HG02588 (cell line): ENCODE measurements at regions not wholly inside any gene's neighbourhood (a gene's known extent, or its start where the extent isn't known, plus 50 kb on each side); places are given as distances from the start of the nearest gene placed in this dataset.

Source experiments
- ATAC-seq: cut with Tn5 transposase; IDR thresholded peaks from one replicate; pipeline ENCODE4 v1.9.1; 2021; ENCODE audit warnings: mild to moderate bottlenecking, moderate library complexity; ENCODE audit not compliant: unreplicated experiment

DNA sequence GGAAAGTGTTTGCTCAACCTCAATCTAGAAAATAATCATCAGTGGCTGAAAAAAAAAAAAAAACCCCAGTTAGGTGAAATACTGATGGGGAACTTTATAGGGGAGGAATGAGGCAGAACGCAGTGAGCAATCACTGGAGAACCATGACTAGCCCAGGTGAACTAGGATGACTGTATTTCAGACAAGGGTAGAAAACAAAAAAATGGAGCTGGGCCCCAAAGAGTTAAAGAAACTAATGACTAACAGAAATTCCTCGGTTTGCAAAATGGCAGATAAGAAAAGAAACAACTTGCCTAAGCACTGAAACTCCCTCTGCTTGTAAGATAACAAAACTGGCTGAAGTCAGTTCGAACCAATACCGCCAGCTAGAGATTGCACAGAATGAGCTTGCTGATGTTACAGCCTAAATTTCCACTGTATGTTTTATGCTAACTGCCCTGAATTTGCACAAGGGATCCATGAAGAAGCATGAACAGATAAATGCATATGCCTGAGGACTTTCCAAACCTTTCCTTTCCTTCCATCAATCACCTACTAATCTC is 245.9 kb downstream of the METTL4 start:
- no peak for ATAC-seq

DNA sequence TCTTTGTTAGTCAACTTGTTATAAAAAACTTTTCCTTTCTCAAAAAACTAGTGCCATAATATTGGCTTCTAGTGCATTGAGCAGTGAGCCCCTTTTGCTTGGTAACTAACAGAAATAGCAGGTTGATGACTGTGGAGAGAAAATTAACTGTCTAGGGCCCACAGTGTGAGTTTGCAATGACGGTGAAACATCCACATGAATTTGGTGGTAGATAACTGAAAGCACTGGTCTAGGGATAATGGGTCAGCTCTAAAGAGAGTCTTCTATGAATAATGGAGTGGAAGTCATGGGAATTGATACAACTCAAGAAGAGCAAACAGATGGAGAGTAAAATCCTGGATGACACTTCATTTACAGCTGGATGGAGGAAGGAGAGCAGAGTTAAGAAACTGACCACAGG is 245.4 kb downstream of the METTL4 start:
- no peak for ATAC-seq

DNA sequence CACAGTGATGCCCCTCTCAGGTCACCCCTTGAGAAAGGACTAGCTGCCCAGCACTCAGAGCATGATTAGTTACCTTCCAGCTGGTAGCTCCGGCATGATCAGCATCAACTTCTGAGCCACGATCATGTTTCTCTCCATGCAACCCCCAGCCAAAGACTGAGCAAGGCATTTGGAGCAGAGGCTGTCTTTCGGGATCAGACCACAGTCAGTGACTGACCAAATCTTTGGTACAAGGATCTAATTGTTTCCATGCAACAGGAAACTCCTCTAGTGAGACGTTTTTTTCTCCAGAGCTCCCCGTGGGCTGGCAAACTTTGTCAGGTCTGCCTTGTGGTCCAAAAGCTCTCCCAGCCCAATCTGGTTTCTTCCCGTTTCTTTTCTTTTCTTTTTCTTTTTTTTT is 244.3 kb downstream of the METTL4 start:
- no peak for ATAC-seq

DNA sequence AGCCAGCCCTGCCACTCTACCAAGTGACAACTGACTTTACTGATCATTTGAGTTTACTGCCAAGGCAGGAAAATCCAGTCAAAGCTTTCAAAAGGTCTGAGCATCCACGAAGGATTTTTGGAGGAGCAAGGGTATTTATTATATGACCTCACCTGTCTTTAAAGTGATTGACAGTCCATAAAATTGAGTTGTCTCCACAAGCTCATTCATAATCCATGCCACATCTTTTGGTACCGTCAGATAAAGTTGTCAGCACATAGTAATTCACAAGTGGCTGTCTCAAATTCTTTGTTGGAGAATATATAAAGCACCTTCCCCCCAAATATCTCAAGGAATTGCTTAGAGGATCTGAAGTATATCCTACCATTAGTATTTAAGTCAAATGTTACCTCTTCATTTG is 240.5 kb downstream of the METTL4 start:
- no peak for ATAC-seq

DNA sequence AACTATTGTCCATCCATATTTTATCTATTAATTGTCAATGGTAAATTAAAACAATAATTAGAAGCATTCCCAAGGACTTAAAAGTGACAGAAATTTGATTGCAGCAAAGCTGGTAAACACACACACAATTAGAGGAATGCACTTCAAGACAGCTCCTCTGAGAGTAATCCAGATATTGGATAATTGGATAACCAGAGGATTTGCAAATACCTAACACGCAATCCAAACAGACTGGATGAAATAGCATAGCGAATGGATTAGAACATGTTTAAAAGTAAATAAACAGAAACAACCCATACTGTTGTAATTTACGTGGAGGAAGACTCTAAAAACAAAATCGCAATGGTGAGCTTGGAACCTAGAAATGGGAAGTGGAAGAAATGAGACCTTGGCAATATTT is 239.8 kb downstream of the METTL4 start:
- no peak for ATAC-seq

DNA sequence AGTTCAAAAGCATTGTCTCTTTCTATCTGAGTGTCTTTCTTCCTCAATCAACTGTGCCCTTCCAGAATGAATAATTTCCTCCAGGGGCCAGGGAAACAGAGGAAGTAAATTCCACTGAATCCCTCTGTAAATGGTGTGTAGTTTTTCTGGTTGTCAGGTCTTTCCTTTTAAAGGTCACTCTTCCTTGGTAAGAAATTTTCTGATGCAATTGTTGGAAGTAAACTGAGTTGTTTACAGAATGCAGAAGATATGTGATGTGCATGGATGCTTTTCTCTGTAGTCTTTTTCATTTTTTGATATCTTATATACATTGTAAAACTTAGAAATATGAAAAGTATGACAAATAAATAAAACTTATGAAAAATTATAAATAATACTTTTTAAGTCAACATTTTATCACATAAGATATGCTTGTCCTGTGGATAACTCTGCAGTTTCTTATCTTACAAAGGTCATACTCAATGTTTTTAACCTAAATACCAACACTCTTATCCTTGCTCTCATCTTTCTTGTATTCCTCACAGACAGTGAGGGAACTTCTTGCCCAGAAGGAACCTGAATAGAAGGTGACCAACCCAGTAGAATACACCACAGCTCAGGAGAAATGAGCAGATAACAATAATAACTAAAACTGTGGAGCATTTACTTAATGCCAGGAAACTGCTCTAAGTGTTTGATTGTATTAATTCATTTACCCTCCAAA is 234.5 kb downstream of the METTL4 start:
- no peak for ATAC-seq

DNA sequence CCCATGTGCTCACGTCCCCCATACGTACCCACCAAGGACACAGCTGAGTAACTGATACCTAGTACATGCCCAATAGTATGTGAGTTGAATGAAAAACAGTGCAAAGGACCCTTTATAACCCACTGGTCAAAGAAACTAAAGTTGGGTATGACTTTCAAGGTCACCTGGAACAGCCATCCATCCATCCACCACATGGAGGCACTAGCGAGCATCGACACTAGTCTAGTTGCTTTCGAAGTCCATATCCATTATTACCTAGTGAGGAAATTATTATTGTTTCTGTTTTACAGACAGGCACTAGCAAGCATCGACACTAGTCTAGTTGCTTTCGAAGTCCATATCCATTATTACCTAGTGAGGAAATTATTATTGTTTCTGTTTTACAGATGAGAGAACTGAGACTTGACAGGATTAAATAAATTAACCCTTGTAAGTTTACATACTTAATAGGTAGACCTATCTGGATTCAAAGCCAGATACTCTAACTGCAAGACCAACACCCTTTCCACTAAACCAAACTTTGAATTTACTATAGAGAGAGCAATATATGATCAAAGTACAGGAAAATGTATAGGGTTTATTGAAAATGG is 233.7 kb downstream of the METTL4 start:
- ATAC-seq, result peak; percentile 83

DNA sequence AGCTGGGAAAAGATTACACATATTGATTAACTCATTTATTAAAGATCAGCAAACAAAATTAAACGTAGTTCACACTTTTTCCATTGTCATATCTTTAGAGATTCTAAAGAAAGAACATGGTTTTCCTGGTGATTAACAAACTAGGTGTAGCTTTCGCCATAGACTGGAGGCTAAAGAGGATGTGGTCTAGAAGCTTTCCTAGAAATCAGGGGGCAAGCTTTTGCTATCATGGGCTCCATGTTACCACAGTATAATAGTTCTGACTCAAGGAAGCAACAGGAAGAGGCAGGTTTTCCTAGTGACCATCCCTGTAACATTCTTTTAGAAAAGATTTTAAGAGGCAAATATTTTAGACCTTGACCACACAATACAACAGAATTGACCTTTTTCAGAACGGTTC is 232.7 kb downstream of the METTL4 start:
- ATAC-seq, result no peak

DNA sequence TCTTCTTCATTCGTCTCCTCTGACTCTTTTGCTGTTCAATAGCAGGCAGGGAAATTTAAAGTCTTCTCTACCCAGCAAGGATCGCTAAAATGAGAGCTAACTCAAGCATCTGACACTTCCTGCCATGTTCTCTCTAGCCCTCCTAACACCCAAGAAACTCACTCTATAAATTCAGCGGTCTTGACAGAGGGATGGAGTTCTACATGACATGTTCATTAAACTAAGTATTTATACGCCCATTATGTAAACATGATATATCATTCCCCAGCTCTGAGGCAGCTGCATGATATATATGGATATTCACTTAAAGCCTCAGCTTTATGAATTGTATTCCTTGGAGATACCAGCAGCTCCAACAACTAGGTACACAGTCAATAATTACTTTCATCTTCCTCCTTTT is 231.0 kb downstream of the METTL4 start:
- no peak for ATAC-seq

DNA sequence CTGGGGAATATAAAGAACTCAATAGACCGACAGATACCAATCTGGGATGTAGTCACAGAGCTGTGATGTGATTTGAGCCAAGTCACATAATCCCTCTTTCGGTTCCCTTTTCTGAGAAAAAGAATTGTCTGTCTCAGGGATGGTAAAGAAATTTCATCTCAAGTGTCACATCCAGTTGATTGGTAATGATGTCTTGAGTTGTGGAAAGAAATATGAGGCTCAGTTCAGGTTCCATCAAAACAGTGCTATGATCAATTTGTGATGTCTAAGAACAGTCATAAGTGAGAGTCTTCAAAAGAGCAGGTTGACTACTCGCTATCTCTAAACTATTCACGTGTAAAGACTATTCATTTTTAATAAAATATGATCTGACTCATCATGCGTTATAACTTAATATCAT is 223.3 kb downstream of the METTL4 start:
- no peak for ATAC-seq

DNA sequence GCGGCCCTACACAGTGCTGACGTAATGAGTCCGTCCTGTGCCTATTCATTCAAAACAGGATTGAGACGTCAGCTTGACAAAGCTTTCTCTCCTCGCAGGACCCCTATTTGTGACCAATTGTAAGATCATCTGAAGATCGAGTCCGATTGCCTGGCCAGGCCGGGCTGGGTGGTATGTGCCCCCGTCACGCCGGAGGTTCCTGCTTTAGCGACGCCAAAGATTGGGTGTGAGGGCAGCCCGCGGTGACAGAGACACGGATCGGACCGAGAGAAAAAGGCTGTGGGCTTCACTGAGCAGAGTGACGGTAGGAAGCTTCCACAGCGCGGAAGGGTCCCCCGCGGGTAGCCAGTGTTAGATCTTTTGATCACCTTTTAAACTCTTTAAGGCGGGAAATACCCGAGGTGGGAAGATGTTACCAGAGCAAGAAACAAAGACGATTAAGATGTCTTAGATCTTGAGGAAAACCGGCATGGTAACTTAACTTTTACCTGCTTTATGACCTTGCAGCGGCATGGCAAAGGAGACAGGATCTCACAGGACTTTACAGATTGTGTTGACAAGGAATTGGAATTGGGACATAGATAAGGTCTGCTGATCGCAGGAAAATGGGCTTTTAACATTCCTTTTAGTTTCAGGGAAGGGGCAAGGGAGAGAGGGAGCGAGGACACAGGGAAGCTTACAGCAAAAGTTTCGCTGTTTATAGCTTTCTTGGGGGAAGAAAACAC is 220.0 kb downstream of the METTL4 start:
- ATAC-seq, result no peak

DNA sequence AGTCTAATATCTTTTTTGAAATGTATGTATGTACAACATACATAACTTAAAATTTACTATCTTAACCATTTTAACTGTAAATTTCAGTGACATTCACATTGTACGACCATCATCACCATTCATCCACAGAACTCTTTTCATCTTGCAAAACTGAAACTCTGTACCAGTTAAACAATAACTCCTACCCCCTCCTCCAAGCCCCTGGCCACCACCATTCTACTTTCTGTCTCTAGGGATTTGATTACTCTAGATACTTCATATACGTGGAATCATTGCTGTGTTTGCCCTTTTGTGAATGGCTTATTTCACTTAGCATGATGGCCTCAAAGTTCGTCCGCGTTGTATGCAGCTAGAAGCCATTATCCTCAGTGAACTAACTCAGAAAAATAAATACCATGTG is 217.0 kb downstream of the METTL4 start:
- ATAC-seq, result no peak

DNA sequence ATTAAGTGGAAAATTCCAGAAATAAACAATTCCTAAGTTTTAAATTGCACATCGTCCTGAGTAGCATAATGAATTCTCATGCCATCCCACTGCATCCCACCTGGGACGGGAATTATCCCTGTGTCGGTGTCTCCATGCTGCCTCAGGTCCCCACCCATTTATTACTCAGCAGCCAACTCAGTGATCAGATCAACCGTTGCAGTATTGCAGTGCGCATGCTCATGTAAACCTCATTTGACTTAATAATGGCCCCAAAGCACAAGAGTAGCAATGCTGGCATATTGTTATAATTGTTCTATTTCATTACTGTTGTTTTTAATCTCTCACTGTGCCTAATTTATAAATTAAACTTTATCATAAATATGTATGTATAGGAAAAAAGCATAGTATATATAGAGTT is 214.4 kb downstream of the METTL4 start:
- ATAC-seq, result no peak

DNA sequence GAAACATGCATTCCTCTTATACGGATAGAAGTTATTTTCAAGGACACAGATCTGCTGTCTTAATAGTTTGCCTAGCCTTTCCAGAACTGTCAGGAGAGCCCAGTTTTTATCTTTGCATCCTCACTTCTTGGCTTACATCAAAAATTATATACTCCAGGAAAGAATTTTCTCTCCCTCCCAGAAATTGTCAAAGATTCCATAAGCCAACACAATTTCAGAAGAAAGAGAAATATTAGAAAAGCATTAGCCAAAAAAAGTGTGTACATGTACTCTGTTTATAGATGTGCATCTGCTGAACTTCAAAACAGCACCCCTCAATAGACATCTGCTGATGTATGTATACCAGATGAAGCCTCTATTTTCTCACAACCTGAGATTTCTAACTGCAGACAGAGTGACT is 210.4 kb downstream of the METTL4 start:
- no peak for ATAC-seq

DNA sequence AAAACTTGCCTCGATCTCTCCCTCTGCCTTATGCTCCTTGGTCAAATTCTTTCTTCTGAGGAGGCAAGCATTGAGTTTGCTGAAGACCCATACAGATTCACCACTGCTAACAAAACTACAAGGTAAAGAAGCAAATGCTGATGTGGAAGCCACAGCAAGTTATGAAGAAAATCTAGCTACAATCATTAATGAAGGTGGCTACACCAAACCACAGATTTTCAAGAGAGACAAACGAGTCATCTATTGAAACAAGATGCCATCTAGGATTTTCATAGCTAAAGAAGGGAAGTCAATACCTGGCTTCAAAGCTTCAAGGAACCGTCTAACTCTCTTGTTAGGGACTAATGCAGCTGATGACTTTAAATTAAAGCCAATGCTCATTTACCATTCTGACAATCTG is 203.2 kb downstream of the METTL4 start:
- ATAC-seq, result no peak

DNA sequence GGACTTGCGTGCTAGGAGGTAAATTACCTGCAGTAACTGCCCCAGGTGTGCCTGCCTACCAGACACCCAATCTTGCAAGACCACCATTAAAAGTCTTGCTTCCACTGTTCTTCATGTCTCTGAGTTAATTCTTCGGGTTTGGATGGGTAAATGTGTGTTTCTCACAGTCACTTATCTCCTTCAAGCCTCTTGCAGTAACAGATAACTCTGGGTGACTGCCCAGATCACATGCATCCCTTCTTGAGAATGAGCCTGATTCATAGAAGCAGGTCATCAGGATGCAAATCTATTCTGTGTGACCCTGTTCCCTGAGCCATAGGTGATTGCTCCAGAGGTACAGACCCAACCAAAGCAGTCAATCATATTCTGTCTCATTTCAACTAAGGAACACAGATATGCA is 194.6 kb downstream of the METTL4 start:
- ATAC-seq, result no peak

DNA sequence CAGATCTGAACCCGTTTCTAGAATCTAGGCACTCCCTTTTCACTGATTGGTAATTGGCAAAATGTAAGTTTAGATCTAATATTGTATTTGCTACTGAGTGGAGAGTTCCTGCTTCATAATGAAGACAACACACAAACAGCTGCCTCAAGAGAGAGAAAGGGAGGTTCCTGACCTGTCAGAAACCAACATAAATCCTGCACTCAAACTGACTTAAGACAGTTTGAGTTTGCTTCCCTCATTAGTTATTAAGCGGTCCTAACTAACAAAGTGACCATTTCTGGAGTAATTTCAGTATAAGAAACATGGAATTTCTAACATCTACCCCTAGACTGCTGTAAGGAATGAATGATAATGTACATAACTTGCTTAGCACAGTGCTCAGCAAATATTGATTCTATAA is 191.2 kb downstream of the METTL4 start:
- no peak for ATAC-seq

DNA sequence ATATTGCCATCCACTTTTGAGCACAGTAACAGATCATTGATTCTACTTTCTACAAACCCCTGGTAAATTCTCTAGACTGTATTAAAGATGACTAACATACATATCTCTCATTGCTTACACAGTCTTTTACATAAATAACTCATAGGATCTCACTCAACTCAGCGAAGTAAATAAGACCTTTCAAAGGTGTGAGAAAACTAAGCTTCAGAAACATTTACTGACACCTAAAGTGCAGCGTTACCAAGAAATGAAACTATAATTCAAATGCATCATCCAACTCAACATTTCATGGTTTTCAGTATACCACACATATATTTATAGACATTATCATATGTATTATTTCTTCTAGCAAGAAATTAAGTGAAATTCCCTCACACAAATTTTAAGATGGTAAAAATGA is 189.8 kb downstream of the METTL4 start:
- no peak for ATAC-seq

DNA sequence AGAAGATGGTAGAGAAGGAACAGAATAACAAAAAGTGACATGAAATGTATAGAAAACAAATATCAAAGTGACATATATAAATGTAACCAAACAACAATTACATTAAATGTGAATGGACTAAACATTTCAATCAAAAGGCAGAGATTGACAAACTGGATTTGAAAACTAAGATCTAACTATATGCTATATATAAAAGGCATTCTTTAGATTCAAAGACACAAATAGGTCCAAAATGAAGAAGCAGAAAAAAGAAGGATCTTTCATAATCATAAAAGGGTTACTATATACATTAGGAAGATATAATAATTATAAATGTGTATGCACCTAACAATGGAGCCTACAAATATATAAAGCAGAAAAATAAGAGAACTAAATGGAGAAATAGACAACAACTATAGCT is 183.7 kb downstream of the METTL4 start:
- ATAC-seq, result no peak

DNA sequence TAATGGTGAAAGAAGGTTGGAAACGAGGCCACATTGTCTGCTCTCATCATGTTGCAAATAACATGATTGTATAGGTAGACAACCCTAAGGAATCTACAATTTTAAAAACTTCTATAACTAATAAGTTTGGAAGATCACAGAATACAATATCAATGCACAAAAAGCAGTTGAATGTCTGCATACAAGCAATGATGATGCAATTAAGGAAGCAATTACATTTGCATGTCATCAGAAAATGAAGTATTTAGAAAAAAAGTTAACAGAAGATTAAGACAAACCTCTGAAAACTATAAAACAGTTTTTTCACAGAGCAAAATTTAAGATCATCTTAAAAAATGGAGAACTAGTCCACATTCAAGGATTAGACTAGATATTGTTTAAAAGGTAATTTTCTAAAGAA is 181.1 kb downstream of the METTL4 start:
- ATAC-seq, result no peak

DNA sequence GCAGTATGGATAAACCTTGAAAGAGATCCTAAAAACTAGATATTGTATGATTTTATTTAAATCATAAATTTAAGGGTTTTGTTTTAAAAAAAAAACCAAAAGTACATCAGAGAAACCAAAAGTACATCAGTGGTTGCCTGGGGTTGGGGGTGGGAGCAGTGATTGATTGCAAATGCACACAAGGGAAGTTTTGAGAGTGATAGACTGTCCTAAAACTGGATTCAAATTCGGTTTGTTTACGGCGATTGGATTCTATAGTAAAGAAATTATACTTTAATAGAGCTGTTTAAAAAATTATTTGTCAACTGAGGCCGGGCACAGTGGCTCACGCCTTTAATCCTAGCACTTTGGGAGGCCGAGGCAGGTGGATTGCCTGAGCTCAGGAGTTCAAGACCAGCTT is 179.8 kb downstream of the METTL4 start:
- ATAC-seq, result no peak

DNA sequence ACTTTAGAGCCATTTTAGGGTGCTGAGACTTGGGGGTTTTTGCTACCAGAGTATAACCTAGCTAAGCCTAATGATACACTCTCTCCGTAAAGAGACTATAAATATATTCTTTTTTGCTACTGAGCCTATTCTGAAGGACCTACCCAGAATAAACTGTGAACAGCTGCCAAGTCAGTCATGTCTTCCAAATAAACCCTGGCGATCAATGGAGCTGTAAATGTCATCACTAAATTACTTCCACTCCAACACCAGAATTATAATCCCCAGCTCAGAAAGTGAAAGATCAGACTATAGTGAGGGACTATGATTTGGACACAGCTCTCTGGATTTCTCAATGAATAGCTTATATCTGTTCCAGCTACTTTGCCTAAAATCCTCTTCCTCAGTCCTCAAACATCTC is 178.9 kb downstream of the METTL4 start:
- no peak for ATAC-seq
